GM18867 (cell line): ENCODE measurements at regions not wholly inside any gene's neighbourhood (a gene's known extent, or its start where the extent isn't known, plus 50 kb on each side); places are given as distances from the start of the nearest gene placed in this dataset.
"Not testable (repeated sequence)": the region's sequence is repeated elsewhere in the genome, so short reads cannot be mapped to it uniquely, and the experiment has no call there.

ENCODE experiments used
- ATAC-seq: cut with Tn5 transposase; IDR thresholded peaks from one replicate; pipeline ENCODE4 v1.9.1; 2021; ENCODE audit warnings: mild to moderate bottlenecking, moderate library complexity; ENCODE audit not compliant: unreplicated experiment

DNA sequence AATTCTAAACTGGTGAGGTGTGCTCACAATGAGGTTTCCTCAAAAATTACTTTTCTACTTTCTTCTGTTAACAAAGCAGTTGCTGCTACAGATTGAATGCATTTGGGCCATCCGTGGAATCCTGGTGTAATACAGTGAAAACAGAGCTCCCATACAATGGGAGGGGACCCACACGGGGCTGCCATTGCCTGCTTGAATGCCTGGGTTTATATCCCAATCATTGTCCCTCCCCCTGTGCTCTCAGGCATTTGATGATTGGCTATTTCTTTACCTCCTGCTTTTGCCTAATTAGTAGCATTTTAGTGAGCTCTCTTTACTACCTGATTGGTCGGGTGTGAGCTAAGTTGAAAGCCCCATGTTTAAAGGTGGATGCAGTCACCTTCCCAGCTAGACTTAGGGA lies 52.9 kb upstream of the CSF1 start:
- ATAC-seq = not testable (repeated sequence)

DNA sequence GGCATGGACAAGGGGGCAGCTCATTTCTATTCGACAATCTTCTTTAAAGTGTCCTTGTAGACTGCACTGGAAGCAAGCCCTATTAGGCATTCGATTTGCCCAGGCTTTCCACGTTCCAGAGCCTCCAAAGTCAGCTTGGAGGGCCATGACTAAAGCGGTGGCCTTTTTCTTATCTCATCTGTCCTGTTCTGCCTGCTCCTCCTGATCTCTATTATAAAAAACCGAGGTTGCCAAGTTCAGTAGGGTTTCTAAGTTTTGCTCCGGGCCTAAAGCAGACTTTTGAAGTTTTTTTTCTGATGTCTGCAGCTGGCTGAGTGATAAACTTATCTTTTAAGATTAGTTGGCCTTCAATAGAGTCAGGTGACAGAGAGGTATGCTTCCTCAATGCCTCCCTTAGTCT lies 54.7 kb upstream of the CSF1 start:
- not testable (repeated sequence) for ATAC-seq

DNA sequence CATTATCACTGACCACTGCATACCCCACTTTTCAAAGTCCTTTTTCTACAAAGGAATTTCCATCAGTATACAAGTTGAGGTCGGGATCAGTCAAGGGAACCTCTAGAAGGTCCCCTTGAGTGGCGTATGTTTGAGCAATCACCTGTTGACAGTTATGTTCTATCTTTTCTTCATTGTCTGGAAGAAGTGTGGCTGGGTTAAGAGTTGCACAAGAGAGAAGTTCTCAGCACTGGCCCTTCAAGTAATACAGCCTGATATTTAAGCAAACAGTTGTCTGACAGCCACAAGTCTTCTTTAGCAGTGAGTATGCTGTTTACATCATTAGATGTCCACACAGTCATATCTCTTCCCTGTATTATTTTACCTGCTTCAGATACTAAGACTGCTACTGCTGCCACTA lies 56.7 kb upstream of the CSF1 start:
- ATAC-seq = not testable (repeated sequence)

DNA sequence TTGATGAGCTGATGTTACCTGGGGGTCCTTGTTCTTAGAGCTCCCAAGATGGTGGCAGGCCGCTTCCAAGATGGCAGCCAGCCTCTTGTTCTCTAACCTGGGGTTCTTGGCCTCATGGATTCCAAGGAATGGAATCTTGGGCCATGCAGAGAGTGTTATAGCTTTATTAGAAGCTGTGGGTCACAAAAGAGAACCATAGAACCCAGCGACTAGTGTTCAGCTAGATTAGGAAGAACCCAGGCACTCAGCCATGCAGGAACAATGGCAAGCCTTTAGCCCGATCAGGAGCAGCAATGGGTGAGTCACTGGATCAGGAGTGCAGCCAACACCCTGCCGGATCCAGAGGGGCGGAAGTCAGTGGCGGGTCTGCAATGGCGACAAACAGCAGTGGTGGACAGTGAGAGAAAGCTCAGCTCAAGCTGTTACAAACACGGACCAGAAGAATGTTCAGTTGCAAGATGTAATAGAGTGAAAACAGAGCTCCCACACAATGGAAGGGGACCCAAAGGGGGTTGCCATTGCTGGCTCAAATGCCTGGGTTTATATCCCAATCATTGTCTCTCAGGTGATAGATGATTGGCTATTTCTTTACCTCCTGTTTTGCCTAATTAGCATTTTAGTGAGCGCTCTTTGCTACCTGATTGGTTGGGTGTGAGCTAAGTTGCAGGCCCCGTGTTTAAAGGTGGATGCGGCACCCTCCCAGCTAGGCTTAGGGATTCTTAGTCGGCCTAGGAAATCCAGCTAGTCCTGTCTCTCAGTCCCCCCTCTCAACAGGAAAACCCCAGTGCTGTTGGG lies 58.2 kb upstream of the CSF1 start:
- not testable (repeated sequence) for ATAC-seq

DNA sequence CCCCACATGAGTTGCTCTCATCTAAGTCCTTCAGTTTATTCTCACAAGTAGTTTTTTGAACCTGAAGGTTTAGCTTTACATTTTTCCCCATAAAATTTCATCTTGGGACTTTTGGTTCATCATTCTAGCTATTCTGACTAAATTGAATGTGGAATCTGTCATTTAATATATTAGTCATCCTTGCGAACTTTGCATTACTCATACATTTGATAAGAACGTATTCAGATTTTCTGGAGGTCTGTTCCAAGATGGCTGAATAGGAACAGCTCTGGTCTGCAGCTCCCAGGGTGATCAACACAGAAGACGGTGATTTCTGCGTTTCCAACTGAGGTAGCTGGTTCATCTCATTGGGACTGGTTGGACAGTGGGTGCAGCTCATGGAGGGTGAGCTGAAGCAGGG lies 59.8 kb upstream of the CSF1 start:
- ATAC-seq = no peak

DNA sequence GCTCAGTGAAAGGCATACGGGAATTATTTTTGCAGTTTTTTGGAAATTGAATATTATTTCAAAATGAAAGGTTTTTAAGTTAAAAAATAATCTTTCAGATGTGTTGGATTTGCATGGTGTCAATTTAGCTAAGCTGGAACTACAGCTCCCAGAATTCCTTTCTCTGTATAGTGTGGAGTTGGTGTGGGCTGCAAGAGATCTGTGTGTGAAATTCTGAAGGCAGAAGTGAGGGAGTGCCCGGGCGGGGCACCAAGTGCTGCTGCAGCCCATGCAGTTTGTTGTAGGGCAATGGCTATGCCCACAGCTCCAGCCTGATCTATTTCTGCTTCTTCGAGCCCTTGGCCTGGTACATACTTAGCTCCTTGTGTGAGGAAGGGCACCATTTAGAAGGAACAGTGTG lies 60.5 kb upstream of the CSF1 start:
- ATAC-seq = no peak

DNA sequence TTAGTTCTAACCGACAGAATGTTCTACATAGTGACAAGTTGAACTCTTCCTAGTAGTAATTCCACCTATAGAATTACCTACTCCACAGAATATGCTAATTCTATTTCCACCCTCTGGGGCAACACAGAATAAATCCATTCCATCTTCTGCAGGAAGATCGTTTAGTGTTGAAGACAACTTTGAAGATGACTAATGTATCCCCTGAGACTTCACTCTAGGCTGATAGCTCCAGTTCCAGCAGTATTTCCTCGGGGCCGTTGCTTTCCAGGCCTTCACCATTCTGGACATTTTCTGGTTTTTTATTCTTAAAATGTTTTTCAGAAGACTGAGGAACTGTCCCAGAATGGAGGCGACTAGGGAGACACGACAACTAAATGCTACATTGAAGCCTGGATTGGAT lies 61.0 kb upstream of the CSF1 start:
- no peak for ATAC-seq

DNA sequence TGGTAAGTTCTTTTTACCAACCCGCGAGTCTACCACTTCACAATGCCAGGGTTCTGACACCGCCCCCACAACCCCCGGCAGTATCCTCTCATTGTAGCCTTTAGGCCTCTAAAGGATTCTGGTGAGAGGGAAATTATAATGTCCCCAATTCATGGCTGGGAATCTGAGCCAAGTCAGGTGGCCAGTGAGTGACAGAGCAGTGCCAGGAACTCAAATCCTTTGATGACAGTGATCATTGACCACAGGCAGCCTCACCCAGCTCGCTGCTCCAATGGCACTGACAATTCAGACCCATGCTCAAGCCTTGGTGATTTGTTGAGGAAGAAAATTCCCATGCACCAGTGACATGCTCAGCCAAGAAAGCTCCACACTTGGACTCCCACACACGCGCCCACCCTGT lies 63.4 kb upstream of the CSF1 start:
- ATAC-seq = no peak

DNA sequence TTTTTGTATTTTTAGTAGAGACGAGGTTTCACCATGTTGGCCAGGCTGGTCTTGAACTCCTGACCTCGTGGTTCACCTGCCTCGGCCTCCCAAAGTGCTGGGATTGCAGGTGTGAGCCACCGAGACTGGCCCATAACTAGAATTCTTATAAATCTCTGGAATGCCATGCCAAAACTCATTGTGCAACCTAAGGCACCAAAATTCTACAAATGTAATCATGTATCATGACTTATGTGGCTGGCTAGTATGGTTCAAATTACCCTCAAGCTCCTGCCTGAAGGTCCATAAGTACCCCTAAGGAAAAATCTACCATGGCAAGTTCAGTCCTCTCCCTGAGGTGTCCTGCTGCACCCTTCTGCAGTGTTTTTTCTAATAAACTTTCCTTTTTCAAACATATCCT lies 63.8 kb upstream of the CSF1 start:
- no peak for ATAC-seq

DNA sequence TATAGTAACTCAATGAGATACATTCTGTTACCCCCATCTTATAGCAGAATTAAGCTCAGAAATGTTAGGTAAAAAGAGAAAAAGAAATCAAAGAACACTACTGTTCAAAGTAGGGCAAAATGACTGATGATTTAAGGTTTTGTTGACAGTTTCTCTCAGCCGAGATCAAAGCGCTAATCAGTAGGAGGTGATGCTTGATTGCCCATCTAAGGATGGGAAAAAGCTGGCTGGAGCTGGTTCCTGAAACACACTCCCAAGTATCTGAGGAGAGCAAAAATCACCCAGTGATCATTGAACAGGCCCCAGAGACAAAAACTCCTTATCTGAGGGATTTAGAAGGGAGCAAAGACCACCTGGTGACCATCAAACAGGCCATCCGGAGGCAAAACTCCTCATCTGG lies 64.5 kb upstream of the CSF1 start:
- no peak for ATAC-seq

DNA sequence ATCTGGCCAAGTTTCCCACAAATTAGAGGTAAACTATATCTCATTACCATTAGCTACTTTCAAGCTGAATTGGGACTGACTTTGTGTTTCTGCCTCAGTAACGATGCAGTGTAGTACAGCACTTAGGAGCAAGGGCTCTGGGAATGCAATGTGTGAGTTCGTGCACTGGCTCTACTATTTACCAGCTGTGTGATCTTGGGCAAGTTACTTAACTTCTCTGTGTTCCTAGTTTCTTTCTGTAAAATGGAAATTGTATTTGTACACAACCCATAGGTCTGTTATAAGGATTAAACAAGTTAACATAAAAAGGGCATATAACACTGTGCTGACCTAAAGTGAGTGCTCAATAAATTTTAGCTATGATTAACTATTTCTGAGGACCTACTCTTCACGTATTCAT lies 65.0 kb upstream of the CSF1 start:
- no peak for ATAC-seq

DNA sequence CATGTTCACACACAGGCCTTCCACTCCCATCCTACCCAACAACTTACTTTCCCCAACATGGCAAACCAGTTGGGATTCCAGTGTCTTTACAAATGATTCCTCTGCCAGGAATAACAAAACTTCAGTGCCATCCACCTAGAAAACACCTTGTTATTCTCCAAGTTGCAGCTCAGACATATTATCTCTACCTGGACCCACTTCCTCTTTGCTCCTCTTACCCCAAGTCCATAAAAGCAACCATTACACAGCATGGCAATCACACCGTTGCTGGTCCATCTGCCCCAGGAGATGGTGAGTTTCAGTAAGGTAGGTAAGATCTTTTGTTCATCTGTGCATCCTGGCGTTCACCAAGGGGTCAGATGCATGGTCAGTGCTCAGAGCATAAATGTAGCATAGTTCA lies 66.0 kb upstream of the CSF1 start:
- ATAC-seq = no peak

DNA sequence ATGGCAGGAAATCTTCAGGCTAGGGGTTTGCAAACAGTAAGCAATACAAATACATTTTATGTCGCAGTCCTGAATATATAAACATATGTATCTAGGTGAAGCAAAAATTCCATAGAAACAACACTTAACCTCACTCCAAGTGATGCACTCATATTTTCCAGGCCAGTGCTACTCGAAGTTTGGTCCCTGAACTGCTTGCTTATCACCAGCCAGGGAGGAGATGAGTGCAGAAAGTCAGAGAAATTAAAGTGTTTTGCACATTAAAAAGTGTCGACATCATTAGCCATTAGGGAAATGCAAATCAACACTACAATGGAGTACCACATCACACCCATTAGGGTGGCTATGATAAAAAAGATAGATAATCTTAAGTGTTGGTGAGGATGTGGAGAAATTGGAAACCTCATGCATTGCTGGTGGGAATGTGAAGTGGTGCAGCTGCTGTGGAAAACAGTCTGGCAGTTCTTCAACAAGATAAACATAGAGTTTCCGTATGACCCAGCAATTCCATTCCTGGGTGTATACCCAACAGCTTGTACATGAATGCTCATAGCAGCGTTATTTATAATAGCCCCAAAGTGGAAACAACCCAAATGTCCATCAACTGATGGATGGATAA lies 70.5 kb upstream of the CSF1 start:
- ATAC-seq = no peak

DNA sequence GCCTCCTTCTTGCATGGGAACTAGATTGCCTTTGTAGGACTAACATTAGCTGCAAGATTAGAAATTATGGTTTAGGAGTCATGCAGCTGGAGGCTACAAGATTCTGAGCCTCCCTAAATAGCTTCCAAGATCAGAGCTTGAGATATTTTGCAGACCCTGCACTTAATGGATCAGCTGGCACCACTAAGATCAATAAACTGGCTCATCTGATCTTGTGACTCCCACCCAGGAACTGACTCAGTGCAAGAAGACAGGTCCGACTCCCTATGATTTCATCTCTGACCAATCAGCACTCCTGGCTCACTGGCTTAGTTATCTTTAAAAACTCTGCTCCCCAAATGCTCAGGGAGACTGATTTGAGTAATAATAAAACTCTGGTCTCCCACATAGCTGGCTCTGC lies 71.4 kb upstream of the CSF1 start:
- ATAC-seq = not testable (repeated sequence)

DNA sequence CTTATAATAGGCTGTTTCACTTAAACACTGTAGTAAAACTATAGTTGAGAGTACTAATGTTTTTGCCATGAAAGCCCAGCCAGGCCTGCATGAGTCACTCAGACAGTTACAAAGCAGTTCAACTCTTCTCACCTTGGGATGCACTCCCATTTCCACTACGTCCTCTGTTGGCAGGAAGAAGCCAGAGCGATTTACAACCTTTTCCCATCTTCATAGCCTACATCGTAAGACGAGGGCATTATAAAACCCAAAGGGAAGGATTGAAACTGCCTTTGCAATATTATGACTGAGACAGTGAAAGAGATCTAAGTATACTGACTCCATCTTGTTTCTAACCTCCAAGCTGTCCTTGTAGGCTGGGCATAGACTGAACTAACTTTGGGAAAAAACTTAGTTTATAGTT lies 71.8 kb upstream of the CSF1 start:
- no peak for ATAC-seq

DNA sequence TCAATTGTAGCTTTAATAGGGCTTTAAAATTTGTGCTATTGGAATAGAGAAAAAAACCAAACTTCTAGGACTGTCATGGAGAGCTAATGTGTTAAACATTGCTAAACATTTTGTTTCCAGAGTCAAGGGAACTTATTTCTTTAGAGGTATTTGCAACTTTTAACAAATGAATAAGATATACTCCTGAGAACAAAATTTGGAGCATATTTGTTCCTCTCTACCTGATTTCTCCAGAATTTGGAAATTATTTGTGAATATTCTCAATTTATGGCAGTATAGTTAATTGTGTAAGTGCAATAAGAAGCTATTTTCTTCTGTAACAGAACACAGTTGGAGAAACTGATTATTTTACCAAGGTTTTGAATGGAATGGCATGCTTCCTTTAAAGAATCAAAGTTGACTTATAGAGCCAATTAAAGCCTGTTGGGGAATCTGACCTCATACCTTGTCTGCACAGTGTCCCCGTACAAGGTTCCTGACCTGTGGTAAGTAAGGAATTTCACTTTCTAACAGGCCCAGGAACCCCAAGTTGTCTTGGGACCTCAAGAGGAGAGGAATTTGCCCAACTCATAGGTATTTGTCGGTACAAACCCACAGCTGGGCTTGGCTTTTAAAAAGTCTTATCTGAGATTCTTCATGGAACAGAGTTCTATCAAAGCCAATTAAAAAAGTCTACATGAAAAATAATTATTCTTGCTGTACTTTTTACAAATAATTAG lies 72.6 kb upstream of the CSF1 start:
- ATAC-seq = no peak

DNA sequence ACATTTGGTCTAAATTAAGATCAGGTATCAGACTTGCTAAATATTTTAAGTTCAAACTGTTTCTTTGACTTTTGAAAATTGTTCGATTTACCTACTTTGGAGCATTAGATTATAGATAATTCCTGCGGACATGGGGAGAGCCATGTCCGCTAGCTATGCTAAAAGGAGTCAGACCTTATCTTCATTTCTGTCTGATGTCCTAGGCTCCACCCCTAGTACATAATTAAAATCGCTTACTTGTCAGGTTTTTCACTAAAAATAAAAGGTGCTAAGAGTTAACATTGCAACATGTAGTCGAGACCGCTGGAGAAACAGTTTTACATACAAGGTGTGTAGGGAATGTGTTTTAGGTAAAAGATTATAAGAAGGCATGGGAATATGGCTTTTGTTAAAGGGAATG lies 71.9 kb upstream of the EPS8L3 start:
- not testable (repeated sequence) for ATAC-seq

DNA sequence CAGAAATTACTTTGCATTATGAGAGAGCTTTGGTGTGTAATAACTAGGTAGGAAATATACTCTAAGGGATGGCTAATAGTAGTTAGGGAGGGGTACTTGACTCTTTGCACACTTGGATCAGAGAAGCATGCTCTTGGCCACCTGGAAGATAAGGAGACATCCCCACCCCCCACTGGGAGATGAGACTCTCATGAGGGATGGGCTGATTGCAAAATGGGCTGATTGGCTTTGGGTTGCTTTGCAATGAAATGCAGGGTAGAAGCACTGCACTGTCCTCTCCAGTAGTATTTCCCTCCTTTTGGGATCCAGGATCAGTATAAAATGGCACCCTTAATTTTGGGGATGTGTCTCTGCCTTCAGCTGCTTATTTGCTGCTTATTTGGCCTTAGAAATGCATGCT lies 71.2 kb upstream of the EPS8L3 start:
- ATAC-seq = no peak

DNA sequence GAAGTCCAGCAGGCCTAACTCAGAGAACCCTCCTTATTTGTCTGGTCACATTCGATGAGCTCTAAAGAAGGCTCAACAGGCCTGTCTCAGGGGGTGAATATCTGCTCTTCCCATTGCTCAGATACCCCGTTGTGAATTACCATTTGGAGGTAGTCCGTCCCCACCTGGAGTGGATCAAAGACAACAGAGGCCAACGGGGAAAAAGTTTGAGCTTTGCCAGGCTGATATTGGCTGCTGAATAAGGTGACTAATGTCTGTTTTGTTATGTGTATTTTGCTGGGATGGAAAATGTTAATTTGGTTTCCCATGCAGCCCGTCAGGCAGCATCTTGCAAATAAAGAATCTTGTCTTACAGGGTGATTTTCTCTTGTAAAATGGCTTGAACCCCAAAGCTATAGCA lies 69.2 kb upstream of the EPS8L3 start:
- no peak for ATAC-seq

DNA sequence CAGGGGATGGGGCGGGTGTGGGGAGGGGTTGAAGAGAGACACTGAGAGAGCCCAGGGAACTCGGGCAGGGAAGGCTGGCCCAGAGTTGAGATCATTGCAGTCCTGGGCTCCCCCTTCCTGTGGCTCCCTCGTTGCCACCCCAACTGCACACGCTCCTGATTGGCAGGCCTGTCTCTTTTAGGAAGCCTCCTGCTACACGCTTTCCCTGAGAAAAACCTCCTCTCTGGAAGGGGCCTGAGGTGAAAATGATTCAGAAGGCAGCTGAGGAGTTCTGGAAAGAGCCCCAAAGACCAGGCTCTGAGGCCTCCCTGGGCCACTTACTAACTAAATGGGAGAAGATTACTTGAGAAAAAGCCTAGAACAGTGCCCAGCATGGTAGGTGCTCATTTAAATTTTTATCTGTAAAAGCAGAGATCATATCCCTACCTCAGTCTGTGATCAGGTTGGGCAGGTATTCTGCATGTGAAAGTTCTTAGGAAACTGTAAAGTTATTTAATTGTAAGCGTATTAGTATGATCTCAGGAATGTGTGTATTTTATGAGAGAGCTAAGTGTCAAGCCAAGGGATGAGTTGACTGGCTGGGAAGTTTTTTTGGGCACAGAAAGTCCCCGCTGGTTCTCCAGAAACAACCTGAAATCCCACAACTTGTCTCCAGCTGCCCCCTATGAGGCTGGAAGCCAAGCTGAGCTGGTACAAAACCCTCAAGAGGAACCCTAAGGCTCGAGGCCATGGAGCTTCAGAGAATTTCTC lies 65.2 kb upstream of the EPS8L3 start:
- ATAC-seq = no peak

DNA sequence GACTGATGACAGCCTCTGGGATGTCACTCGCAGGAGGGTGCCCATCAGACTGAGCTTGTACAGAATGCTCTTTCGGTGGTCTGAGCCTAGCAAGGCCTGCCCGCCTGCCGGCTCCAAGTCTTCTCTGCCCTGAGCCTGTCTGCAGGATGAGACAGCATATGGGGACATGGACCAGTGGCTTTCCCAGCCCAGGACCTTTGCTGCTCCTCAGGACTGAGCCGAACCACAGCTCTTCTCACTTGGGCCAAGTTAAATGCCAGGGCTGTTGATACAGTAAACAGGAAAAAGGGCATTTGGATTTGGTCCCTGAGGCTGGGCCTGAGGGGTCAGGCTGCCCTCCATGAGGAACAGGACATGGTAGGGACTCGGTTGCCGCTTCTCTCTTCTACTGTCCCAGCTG lies 64.3 kb upstream of the EPS8L3 start:
- ATAC-seq = no peak
